GM12878 (cell line): ENCODE measurements at regions not wholly inside any gene's neighbourhood (a gene's known extent, or its start where the extent isn't known, plus 50 kb on each side); places are given as distances from the start of the nearest gene placed in this dataset.

ENCODE experiments used
- ATAC-seq: fragments of 200-7000 bp; cut with Tn5 transposase; 3 replicates; pipeline ENCODE4 v1.9.1; 2020; ENCODE audit warnings: mild to moderate bottlenecking, moderate library complexity
- BruUV-seq: library from RNA; stranded (reverse); fragments of 400-500 nt; replicated peaks from 2 replicates; lab custom pipeline; 2021; lab: Mats Ljungman, UMichigan
- CTCF ChIA-PET: fragments of 300-600 bp; sonication (Branson Sonifier 250); formaldehyde crosslinking; extraction: SDS; loops from one replicate; lab custom pipeline; 2021; ENCODE audit warnings: inconsistent platforms; lab: Yijun Ruan, JAX
- POLR2A ChIA-PET: fragments of 350-600 bp; formaldehyde crosslinking; extraction: SDS; loops from one replicate; lab custom pipeline; 2021; ENCODE audit warnings: inconsistent platforms; lab: Charles Lee
- RAD21 ChIA-PET: fragments of 300-600 bp; sonication (Branson Sonifier 250); formaldehyde crosslinking; loops from one replicate; lab custom pipeline; 2023; ENCODE audit warnings: antibody characterized with exemption; ENCODE audit not compliant: unreplicated experiment; lab: Charles Lee
- SMC1A ChIA-PET: fragments of 300-600 bp; sonication (Branson Sonifier 250); formaldehyde crosslinking; loops from one replicate; lab custom pipeline; 2023; ENCODE audit not compliant: unreplicated experiment, uncharacterized antibody; lab: Charles Lee
- DNase-seq: peaks from one replicate; pipeline ENCODE4 v3.0.0-alpha.2; 2011; ENCODE audit warnings: low read depth, low spot score
- FAIRE-seq: peaks from 3 replicates; lab custom pipeline; 2011; peaks lifted over from hg19 to GRCh38; lab: Jason Lieb, UNC
- H2AFZ ChIP-seq: 2 replicates; pipeline ENCODE4 v1.6.0; 2011; ENCODE audit warnings: low read depth, low read length, control low read depth; ENCODE audit not compliant: control insufficient read depth
- H3K27ac ChIP-seq: 2 replicates; pipeline ENCODE4 v1.5.1; 2011; ENCODE audit warnings: control low read depth; ENCODE audit not compliant: control insufficient read depth, insufficient read depth
- H3K27me3 ChIP-seq, 2 experiments: replicated peaks in 1 of 2; 2 replicates each; pipeline versions ENCODE4 v1.6.0 to v1.6.1; 2011; ENCODE audit warnings: low read length in 1 of 2; ENCODE audit not compliant: control insufficient read depth in 2 of 2, insufficient read depth in 2 of 2
- H3K36me3 ChIP-seq, 2 experiments: 2 replicates each; pipeline ENCODE4 v1.5.1; 2011; ENCODE audit warnings: low read length in 1 of 2; ENCODE audit not compliant: control insufficient read depth in 2 of 2, insufficient read depth in 2 of 2
- H3K4me1 ChIP-seq: 2 replicates; pipeline ENCODE4 v1.6.1; 2011; ENCODE audit warnings: mild to moderate bottlenecking, low read length, moderate library complexity, mixed read lengths; ENCODE audit not compliant: control insufficient read depth, insufficient read depth
- H3K4me2 ChIP-seq: 2 replicates; pipeline ENCODE4 v1.6.0; 2011; ENCODE audit warnings: control low read depth; ENCODE audit not compliant: control insufficient read depth, insufficient read depth
- H3K4me3 ChIP-seq: fragments of 200-600 bp; sonication (generic); 2 replicates; pipeline ENCODE4 v1.5.1; 2016
- H3K79me2 ChIP-seq: 2 replicates; pipeline ENCODE4 v1.6.0; 2011; ENCODE audit warnings: low read length; ENCODE audit not compliant: control insufficient read depth, insufficient read depth
- H3K9ac ChIP-seq: 2 replicates; pipeline ENCODE4 v1.8.0; 2011; ENCODE audit warnings: low read length, control low read depth, mixed read lengths; ENCODE audit not compliant: control insufficient read depth, insufficient read depth
- H3K9me3 ChIP-seq: replicated peaks from 3 replicates; pipeline ENCODE4 v1.5.1; 2011; ENCODE audit warnings: mild to moderate bottlenecking, low read length; ENCODE audit not compliant: control insufficient read depth, insufficient read depth
- H4K20me1 ChIP-seq: 2 replicates; pipeline ENCODE4 v1.6.0; 2011; ENCODE audit not compliant: control insufficient read depth, insufficient read depth
- ASH2L ChIP-seq: fragments of 300-600, 200-600 bp; sonication (generic); IDR thresholded peaks from 2 replicates; pipeline ENCODE4 v1.6.1; 2017; ENCODE audit warnings: low read depth, mild to moderate bottlenecking, borderline replicate concordance
- HSF1 ChIP-seq: fragments of 150-350 bp; IDR thresholded peaks from 2 replicates; pipeline ENCODE4 v1.6.1; 2014; ENCODE audit warnings: mild to moderate bottlenecking, low read depth, low read length
- MEF2A ChIP-seq: IDR thresholded peaks from 2 replicates; pipeline ENCODE4 v1.6.1; 2011; ENCODE audit warnings: low read depth, mild to moderate bottlenecking, low read length, moderate library complexity; ENCODE audit not compliant: insufficient read depth
- POLR2A ChIP-seq: IDR thresholded peaks from 2 replicates; pipeline ENCODE4 v1.6.1; 2011; ENCODE audit warnings: low read depth, mild to moderate bottlenecking, low read length
- RAD51 ChIP-seq: fragments of 450-650 bp; IDR thresholded peaks from 2 replicates; pipeline ENCODE4 v1.6.1; 2016; ENCODE audit warnings: moderate library complexity, mild to moderate bottlenecking, inconsistent platforms
- SMAD5 ChIP-seq: IDR thresholded peaks from 2 replicates; pipeline ENCODE4 v1.6.1; 2016; ENCODE audit warnings: antibody characterized with exemption, low read depth
- SMC3 ChIP-seq: IDR thresholded peaks from 2 replicates; pipeline ENCODE4 v1.6.1; 2011; ENCODE audit warnings: low read length, improper control_type of control experiment, borderline replicate concordance
- SRF ChIP-seq, 2 experiments: IDR thresholded peaks; 2 replicates each; pipeline ENCODE4 v1.6.1; 2011; ENCODE audit warnings: low read depth in 2 of 2, low read length in 2 of 2, mild to moderate bottlenecking in 1 of 2, moderate library complexity in 1 of 2
- STAT1 ChIP-seq: fragments of 450-650 bp; conservative IDR thresholded peaks from 2 replicates; pipeline ENCODE4 v1.6.1; 2014; ENCODE audit warnings: antibody characterized with exemption, mild to moderate bottlenecking
- SUZ12 ChIP-seq: fragments of 200-600 bp; sonication (generic); IDR thresholded peaks from one replicate; pipeline ENCODE4 v1.6.1; 2018; ENCODE audit warnings: antibody characterized with exemption, mild to moderate bottlenecking; ENCODE audit not compliant: unreplicated experiment
- TBL1XR1 ChIP-seq: IDR thresholded peaks from 2 replicates; pipeline ENCODE4 v1.6.1; 2012; ENCODE audit warnings: low read depth, low read length, improper control_type of control experiment
- YBX1 ChIP-seq: fragments of 450-650 bp; IDR thresholded peaks from 2 replicates; pipeline ENCODE4 v1.6.1; 2016; ENCODE audit warnings: antibody characterized with exemption
- ZBED1 ChIP-seq: IDR thresholded peaks from 2 replicates; pipeline ENCODE4 v1.6.1; 2016; ENCODE audit warnings: borderline replicate concordance
- ZNF207 ChIP-seq: fragments of 450-650 bp; IDR thresholded peaks from 2 replicates; pipeline ENCODE4 v1.6.1; 2014; ENCODE audit warnings: antibody characterized with exemption, mild to moderate bottlenecking, borderline replicate concordance
- ZNF622 ChIP-seq: fragments of 450-650 bp; IDR thresholded peaks from 2 replicates; pipeline ENCODE4 v1.6.1; 2017; ENCODE audit warnings: mild to moderate bottlenecking, inconsistent platforms
- in situ Hi-C: fragments of 300-500 bp; cut with MboI; formaldehyde crosslinking; loops from 9 replicates; pipeline ENCODE4 v1.14.3; 2018; ENCODE audit warnings: mixed read lengths
- intact Hi-C: fragments of 100-400 bp; cut with micrococcal nuclease; formaldehyde crosslinking; loops from one replicate; pipeline ENCODE4 v1.14.2; 2022; ENCODE audit not compliant: unreplicated experiment
- TF ChIP-seq, protein P1 (sequence below), 3 experiments: IDR thresholded peaks in 2 of 3; conservative IDR thresholded peaks in 1 of 3; 2 replicates each; pipeline ENCODE4 v1.5.1; 2011; ENCODE audit warnings: low read depth in 3 of 3, low read length in 3 of 3, mild to moderate bottlenecking in 3 of 3, control low read depth in 2 of 3, moderate library complexity in 2 of 3, inconsistent platforms in 1 of 3, mixed read lengths in 1 of 3; ENCODE audit not compliant: control insufficient read depth in 2 of 3, insufficient read depth in 1 of 3; ENCODE audit errors: extremely low read depth in 1 of 3

GRCh38 chr3:56966509-56966908 is 94.0 kb upstream of the SPATA12 start:
- BruUV-seq = no TSS peak
- Histone ChIP-seq H3K27me3 (no peaks in the 10 kb centered on the region), H3K36me3 (no peaks in the 10 kb centered on the region), H4K20me1 (no peaks in the 10 kb centered on the region), H3K27ac (no peak overlapping the region), H3K79me2 (no peaks in the 10 kb centered on the region), H3K4me2 (no peak overlapping the region), H3K4me3 (no peak overlapping the region), H3K4me1 (peaks cover 4% of the 10 kb centered on the region; the same call in 1 of the 2 replicates), H2AFZ (no peak overlapping the region), H3K9me3 (no peaks in the 10 kb centered on the region), H3K9ac (no peak overlapping the region)
- ChIA-PET SMC1A (interaction anchor here (1.1 to 1.7 kb wide), 4 partner anchors 49 to 167 kb away, joined by 3 to 4 read pairs (median 4); no protein-coding TSS in a partner anchor), RAD21 (interaction anchor here (1.1 to 1.9 kb wide), 2 partner anchors 23 to 166 kb away, joined by 3 to 4 read pairs; no protein-coding TSS in a partner anchor), CTCF (no interaction called here), POLR2A (no interaction called here)
- DNase-seq = no peak
- in situ Hi-C loops (no loop called here), intact Hi-C loops (no loop called here)
- no peak for ATAC-seq
- TF ChIP-seq RAD51 (no peak), ASH2L (no peak), HSF1 (no peak), STAT1 (no peak), SUZ12 (no peak), ZBED1 (no peak), SRF (IDR thresholded peaks at IDR 0.05; ENCODE audit: low read depth in 2 of 2, low read length in 2 of 2) (no peak), POLR2A (no peak), SMC3 (no peak), MEF2A (no peak), ZNF207 (no peak), SMAD5 (no peak), TBL1XR1 (no peak), YBX1 (no peak), ZNF622 (no peak)
- TF ChIP-seq, protein P1, sequence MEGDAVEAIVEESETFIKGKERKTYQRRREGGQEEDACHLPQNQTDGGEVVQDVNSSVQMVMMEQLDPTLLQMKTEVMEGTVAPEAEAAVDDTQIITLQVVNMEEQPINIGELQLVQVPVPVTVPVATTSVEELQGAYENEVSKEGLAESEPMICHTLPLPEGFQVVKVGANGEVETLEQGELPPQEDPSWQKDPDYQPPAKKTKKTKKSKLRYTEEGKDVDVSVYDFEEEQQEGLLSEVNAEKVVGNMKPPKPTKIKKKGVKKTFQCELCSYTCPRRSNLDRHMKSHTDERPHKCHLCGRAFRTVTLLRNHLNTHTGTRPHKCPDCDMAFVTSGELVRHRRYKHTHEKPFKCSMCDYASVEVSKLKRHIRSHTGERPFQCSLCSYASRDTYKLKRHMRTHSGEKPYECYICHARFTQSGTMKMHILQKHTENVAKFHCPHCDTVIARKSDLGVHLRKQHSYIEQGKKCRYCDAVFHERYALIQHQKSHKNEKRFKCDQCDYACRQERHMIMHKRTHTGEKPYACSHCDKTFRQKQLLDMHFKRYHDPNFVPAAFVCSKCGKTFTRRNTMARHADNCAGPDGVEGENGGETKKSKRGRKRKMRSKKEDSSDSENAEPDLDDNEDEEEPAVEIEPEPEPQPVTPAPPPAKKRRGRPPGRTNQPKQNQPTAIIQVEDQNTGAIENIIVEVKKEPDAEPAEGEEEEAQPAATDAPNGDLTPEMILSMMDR (IDR thresholded peaks at IDR 0.05 in 2 of 3, conservative IDR thresholded peaks at IDR 0.05 in 1 of 3; ENCODE audit: control insufficient read depth in 2 of 3, extremely low read depth in 1 of 3, insufficient read depth in 1 of 3, low read depth in 3 of 3, low read length in 3 of 3) = no peak
- no peak for FAIRE-seq
